ENCODE measurements at regions not wholly inside any gene's neighbourhood (a gene's known extent, or its start where the extent isn't known, plus 50 kb on each side); places are given as distances from the start of the nearest gene placed in this dataset.

DNA sequence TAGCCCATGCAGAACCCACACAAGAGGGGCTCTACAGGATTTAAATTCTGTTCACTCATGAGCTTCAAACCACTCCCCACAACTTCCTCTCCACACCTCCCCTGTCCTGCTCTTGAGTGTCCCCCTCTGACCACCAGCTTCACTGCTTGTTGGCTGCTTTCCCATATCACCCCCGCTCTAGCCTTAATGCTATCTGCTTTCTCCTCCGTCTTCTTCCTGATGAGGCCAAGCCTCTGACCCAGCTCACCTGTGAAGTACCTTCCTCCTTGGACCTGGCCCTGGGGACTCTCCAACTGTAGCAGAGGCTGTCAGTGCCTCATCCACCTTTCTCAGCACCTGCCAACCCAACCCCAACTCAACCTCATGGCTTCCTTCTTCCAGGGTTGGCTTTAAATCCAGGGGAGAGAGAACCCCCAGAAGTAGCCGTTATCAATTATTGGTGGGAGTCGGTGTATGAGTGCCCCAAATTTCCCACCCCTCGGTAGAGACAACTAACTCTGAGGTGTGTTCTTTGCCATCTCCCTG lies 174.8 kb downstream of the MINAR1 start:
- TF ChIP-seq CTCF (IDR thresholded peaks at IDR 0.05 in 4 of 5, conservative IDR thresholded peaks at IDR 0.05 in 1 of 5) (no peak), POLR2A (IDR thresholded peaks at IDR 0.05) (no peak)
